DMS153 (cell line): ENCODE measurements at regions not wholly inside any gene's neighbourhood (a gene's known extent, or its start where the extent isn't known, plus 50 kb on each side); places are given as distances from the start of the nearest gene placed in this dataset.
"Not testable (repeated sequence)": the region's sequence is repeated elsewhere in the genome, so short reads cannot be mapped to it uniquely, and the experiment has no call there.

ENCODE experiments used
- DNase-seq: peaks from one replicate; lab custom pipeline; 2025; lab: John Stamatoyannopoulos, UW

- no peak for DNase-seq
Observed at GRCh38 chr5:96483878-96484277, 50.8 kb upstream of the PCSK1 start.

- DNase-seq: no peak
Observed at GRCh38 chr5:96487859-96488258, 54.8 kb upstream of the PCSK1 start.

DNA sequence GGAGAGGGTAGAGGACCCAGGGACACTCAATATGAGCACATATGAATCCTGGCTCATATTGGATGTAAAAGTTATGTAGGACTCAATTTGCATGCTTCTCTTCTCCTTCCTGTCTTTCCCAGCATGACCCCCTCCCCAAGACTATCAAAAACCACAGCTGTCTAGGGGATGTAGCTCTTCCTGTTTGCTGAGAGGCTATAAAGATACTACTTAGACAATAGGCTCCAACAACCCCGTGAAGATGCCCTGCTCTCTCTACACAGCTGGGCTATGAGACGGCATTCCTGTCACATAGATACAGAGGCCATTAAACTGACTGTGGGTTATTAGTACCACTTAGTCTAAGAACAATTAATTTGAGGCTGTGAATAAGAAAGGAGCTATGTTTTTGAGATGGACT is 56.5 kb upstream of the PCSK1 start:
- DNase-seq: no peak

- no peak for DNase-seq
Observed at GRCh38 chr5:96492459-96493047, 59.5 kb upstream of the PCSK1 start.

DNA sequence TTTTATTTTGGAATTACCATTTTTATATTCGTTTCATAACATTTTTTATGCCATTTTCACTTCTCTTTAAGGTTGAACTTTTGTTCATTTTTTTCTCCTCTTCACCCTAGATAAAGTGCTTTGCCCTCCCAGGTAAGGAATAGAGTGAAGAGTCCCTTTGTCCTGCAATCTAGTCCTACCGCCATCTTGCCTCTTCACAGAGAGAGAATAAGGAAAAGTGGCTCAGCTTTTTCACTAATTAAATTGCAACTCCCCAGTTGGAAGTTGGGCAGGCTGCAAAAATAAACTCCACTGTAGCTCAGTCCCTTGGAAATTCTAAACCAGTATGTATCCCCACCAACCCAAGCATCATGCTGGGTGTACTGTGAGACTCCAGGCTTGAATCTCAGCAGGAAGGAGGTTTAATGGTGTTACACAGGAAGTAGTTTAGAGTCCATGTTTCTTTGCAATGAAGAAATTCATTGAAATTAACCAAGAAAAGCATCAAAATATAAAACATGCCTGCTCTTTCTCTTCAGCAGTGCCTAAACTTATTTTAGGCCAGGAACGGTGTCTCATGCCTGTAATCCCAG is 60.3 kb upstream of the PCSK1 start:
- DNase-seq: no peak

GRCh38 chr5:96495412-96495811 is 62.4 kb upstream of the PCSK1 start:
- DNase-seq: not testable (repeated sequence)

DNA sequence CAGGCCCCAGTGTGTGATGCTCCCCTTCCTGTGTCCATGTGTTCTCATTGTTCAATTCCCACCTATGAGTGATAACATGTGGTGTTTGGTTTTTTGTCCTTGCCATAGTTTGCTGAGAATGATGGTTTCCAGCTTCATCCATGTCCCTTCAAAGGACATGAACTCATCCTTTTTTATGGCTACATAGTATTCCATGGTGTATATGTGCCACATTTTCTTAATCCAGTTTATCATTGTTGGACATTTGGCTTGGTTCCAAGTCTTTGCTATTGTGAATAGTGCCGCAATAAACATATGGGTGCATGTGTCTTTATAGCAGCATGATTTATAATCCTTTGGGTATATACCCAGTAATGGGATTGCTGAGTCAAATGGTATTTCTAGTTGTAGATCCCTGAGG is 64.0 kb upstream of the PCSK1 start:
- DNase-seq: not testable (repeated sequence)

- DNase-seq: no peak
Observed at GRCh38 chr5:96499753-96500345, 66.8 kb upstream of the PCSK1 start.

GRCh38 chr5:96501991-96502646 is 69.1 kb upstream of the PCSK1 start:
- no peak for DNase-seq

GRCh38 chr5:96503501-96504236 is 70.6 kb upstream of the PCSK1 start:
- DNase-seq: no peak

DNA sequence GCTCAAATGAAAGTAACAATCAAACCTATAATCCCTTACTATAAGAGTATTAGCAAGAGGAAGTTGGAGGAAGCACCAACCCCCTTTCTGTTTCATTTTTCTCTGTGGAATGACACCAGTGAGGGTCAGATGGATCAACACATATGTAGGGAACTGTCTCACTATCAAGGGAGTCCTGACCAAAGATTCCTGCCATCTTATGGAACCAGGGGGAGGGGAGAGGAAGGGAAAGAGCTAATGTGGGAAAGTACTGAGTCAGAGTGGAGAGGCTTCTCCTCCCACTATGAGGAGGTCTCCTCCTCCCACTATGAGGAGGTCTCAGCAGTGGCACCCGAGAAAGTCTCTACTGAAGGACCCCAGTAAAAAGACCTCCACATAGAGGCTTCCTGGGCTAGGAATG is 73.3 kb upstream of the PCSK1 start:
- no peak for DNase-seq

DNA sequence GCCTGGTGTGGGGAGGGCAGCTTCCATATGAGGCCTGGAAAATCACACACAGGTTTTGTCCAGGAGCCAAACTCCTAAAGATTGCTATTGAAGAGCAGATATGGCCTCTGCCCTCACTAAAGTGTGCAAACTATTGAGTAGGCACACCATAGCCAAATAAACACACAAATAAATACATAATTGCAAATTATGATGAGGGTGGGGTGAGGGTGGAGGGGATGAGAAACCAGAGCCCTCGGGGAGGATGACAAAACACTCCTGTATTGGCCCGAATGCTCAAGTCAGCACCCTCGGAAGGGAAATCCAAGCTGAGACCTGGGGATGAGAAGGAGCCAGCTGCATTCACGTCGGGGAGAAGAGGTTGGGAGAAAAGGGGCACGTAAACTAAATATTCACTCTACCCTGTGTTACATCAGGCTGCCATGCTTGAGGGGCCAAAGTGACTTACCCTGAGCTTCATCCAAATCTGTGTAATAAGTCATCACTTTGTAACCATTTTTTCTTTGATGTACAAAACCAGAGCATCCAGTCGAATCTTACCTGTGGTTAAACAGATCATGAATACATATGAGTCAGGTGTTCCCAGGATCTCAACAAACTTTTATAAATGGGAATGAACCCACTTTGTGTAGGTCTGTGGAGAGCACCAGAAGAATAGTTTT is 73.9 kb upstream of the PCSK1 start:
- no peak for DNase-seq

DNA sequence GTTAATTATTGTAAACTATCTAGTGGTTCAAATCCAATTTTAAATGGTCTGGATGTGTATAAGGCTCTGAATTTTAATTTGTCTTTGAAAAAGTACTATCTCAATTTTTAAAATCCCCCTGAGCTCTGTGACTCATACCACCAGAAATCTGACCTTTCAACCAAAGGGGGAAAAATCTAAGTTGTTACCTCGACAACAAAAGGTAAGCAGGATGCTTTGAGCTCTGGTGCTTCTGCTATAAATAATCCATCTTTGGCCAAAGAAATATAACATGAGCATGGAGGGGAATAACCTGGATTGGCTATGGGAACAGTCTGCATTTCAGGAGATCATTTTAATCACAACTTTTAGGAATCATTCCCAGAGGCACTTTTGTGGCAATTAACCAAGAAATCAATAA is 76.3 kb upstream of the PCSK1 start:
- no peak for DNase-seq

DNA sequence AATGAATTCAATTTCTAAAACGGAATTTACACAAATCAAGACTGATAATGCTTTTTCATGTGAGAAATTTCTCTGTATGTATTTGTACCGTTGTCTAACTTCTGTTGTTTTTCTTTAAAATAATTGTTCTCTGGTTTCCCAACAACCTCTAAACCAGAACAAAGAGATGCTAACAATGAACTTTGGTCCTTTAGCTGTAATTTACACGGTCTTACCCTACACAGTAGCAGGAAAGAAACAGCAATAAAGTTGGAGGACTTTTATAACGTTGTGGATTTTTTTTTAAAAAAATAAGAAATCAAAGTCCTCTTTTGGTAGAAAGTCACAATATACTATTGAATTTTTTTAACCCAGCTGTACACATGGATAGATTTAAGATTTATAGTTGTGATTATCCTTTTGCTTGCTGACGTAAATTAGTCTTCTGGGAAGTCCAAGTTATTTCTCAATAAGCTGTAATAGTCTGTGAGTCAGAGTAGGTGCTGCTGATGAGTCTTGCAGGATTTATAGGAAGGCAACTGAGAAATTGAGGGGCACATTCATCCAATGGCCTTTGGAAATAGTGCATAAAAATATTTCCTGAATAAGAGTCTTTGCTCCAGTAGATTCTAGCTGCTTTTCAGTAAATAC is 76.8 kb upstream of the PCSK1 start:
- no peak for DNase-seq

DNA sequence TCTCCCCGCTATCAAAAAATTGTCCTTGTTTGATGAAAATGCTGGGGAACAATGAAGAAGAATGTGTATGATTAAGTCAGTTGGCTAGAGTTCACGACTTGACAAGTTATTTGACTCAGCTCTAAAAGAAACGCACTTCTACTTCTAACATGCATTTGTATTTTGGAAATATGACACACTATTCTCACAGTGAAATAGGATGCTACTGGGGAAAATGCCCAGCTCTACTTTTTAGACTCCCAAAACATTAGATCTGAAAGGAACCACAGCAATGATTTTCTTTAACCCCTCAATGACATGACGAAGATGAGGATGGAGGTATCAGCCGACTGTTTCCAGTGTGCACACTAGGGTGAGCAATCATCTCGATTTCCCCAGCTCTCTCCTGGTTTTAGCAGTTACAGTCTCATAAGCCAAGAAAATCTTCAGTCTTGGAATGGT is 83.6 kb upstream of the PCSK1 start:
- no peak for DNase-seq

- DNase-seq: peak; percentile 46
Observed at GRCh38 chr5:96517295-96517694, 84.2 kb upstream of the PCSK1 start.

- no peak for DNase-seq
Observed at GRCh38 chr5:96520345-96520744, 87.3 kb upstream of the PCSK1 start.

DNA sequence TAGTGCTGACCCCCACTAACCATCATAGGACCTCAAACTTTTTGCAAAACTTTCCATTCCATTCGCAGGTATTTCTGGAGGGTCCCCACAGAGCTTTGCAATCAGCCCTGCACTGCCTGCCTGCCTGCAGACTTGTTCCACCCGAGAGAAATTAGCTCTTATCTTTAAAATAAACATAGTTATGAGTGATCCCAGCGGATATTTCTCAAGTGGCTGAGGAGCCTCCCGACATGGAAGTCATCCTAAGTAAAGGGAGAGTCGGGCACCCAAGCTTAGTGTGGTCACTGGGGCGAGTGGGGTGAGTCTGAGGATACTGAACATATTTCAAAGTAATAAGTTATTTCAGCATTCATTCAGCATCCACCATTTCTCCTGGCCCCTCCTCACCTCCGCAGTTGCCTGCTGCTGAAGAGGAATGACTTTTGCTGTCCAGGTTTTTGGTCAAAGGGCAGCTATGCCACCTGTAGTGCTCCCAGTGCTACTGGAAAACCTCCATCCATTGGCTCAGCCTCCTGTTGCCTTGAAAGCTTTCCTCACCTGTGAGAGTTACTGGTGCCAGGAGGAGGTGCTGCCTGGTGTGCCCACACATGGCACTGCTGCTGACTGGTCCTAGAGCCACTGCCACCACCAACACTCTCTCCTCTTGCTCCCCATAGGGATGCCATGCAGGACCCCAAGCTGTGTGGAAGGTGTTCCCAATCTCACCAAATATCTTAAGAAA is 89.7 kb upstream of the PCSK1 start:
- DNase-seq: no peak

- DNase-seq: peak; percentile 60
Observed at GRCh38 chr5:96527768-96528661, 95.0 kb upstream of the PCSK1 start.
